A549 (cell line): ENCODE measurements at regions not wholly inside any gene's neighbourhood (a gene's known extent, or its start where the extent isn't known, plus 50 kb on each side); places are given as distances from the start of the nearest gene placed in this dataset.
A peak's percentile ranks its signal among the peaks of the same experiment; 100 is the strongest.

ENCODE experiments used
- ATAC-seq, 2 experiments: fragments of 200-7000 bp in 1 of 2; fragments of >200 bp in 1 of 2; cut with Nextera tagmentation in 1 of 2; cut with Tn5 transposase in 1 of 2; 3 replicates each; pipeline versions ENCODE4 v1.8.0 to v1.9.1; 2018 to 2020; ENCODE audit warnings: mild to moderate bottlenecking in 1 of 2, moderate library complexity in 1 of 2
- CTCF ChIA-PET: fragments of 300-600 bp; sonication (Branson Sonifier 250); formaldehyde crosslinking; extraction: SDS; loops from one replicate; lab custom pipeline; 2021; ENCODE audit warnings: antibody characterized with exemption, inconsistent platforms; lab: Yijun Ruan, JAX
- POLR2A ChIA-PET: fragments of 350-600 bp; formaldehyde crosslinking; extraction: SDS; loops from one replicate; lab custom pipeline; 2021; ENCODE audit warnings: antibody characterized with exemption, inconsistent platforms; lab: Yijun Ruan, JAX
- DNase-seq, 2 experiments: peaks; one replicate each; pipeline versions ENCODE4 v3.0.0 to v3.0.0-alpha.2; 2011 to 2016; ENCODE audit warnings: low read depth in 1 of 2, low spot score in 1 of 2
- FAIRE-seq: peaks from 2 replicates; lab custom pipeline; 2011; peaks lifted over from hg19 to GRCh38; lab: Jason Lieb, UNC
- H3K27ac ChIP-seq, 2 experiments: fragments of >200 bp; sonication (Bioruptor Twin); formaldehyde crosslinking; 3 replicates each; pipeline ENCODE4 v1.5.1; 2016 to 2017
- H3K4me1 ChIP-seq: fragments of >200 bp; sonication (Bioruptor Twin); formaldehyde crosslinking; 3 replicates; pipeline ENCODE4 v1.6.1; 2016
- H3K4me2 ChIP-seq: fragments of >200 bp; sonication (Bioruptor Twin); formaldehyde crosslinking; 3 replicates; pipeline ENCODE4 v1.6.1; 2016
- H3K4me3 ChIP-seq: fragments of >200 bp; sonication (Bioruptor Twin); formaldehyde crosslinking; 3 replicates; pipeline ENCODE4 v1.5.1; 2016
- H3K9me3 ChIP-seq: fragments of >200 bp; sonication (Bioruptor Twin); formaldehyde crosslinking; 3 replicates; pipeline ENCODE4 v1.6.1; 2016
- CBX2 ChIP-seq: fragments of 200-600 bp; sonication (generic); IDR thresholded peaks from 2 replicates; pipeline ENCODE4 v1.6.1; 2016; ENCODE audit warnings: low read depth, mild to moderate bottlenecking, borderline replicate concordance
- CTCF ChIP-seq: fragments of >200 bp; sonication (Bioruptor Twin); formaldehyde crosslinking; IDR thresholded peaks from 3 replicates; pipeline ENCODE4 v1.5.1; 2016
- EHF ChIP-seq: fragments of 250-450 bp; sonication (Bioruptor Pico); IDR thresholded peaks from 2 replicates; pipeline ENCODE4 v1.5.0; 2020; ENCODE audit warnings: mild to moderate bottlenecking
- FOSL2 ChIP-seq, 2 experiments: fragments of 450-650 bp in 1 of 2; fragments of >200 bp in 1 of 2; sonication (Bioruptor Twin) in 1 of 2; formaldehyde crosslinking; IDR thresholded peaks; 2 replicates each; pipeline versions ENCODE4 v1.5.0 to v1.6.1; 2016 to 2020; ENCODE audit warnings: mild to moderate bottlenecking in 1 of 2, moderate library complexity in 1 of 2
- HOXB5 ChIP-seq: fragments of 250-450 bp; sonication (Bioruptor Pico); IDR thresholded peaks from 2 replicates; pipeline ENCODE4 v1.5.0; 2020; ENCODE audit warnings: mild to moderate bottlenecking, moderate library complexity
- KDM5A ChIP-seq: fragments of 200-600 bp; sonication (generic); IDR thresholded peaks from 2 replicates; pipeline ENCODE4 v1.6.1; 2016; ENCODE audit warnings: antibody characterized with exemption, mild to moderate bottlenecking
- MAFK ChIP-seq: fragments of 450-650 bp; IDR thresholded peaks from 2 replicates; pipeline ENCODE4 v1.6.1; 2014; ENCODE audit not compliant: partially characterized antibody
- MYC ChIP-seq: IDR thresholded peaks from 2 replicates; pipeline ENCODE4 v1.6.1; 2012; ENCODE audit warnings: mild to moderate bottlenecking, inconsistent platforms, low read length, improper control_type of control experiment, borderline replicate concordance
- NPAS2 ChIP-seq: fragments of 250-450 bp; sonication (Bioruptor Pico); IDR thresholded peaks from 2 replicates; pipeline ENCODE4 v1.8.0; 2022; ENCODE audit warnings: mild to moderate bottlenecking, moderate library complexity, borderline replicate concordance
- PBX3 ChIP-seq: IDR thresholded peaks from 2 replicates; pipeline ENCODE4 v1.6.1; 2012
- PHF8 ChIP-seq: fragments of 200-600 bp; sonication (generic); IDR thresholded peaks from 2 replicates; pipeline ENCODE4 v1.6.1; 2016; ENCODE audit warnings: low read depth, mild to moderate bottlenecking, antibody characterized with exemption, moderate library complexity, borderline replicate concordance
- POLR2A ChIP-seq: IDR thresholded peaks from 2 replicates; pipeline ENCODE4 v1.6.1; 2012; ENCODE audit warnings: mild to moderate bottlenecking, low read length
- POLR2AphosphoS2 ChIP-seq: conservative IDR thresholded peaks from 2 replicates; pipeline ENCODE4 v1.6.1; 2012; ENCODE audit warnings: low read length, improper control_type of control experiment, inconsistent platforms
- RAD21 ChIP-seq, 2 experiments: fragments of >200 bp in 1 of 2; sonication (Bioruptor Twin) in 1 of 2; formaldehyde crosslinking in 1 of 2; IDR thresholded peaks in 1 of 2; conservative IDR thresholded peaks in 1 of 2; 2 replicates in 1 of 2; 3 replicates in 1 of 2; pipeline ENCODE4 v1.6.1; 2012 to 2018; ENCODE audit warnings: inconsistent platforms in 1 of 2
- RCOR1 ChIP-seq: fragments of 150-350 bp; IDR thresholded peaks from 2 replicates; pipeline ENCODE4 v1.6.1; 2014; ENCODE audit warnings: antibody characterized with exemption, low read length, low read depth
- SREBF2 ChIP-seq: fragments of 450-650 bp; IDR thresholded peaks from 2 replicates; pipeline ENCODE4 v1.6.1; 2014; ENCODE audit warnings: mild to moderate bottlenecking, moderate library complexity
- ZC3H11A ChIP-seq: fragments of 450-650 bp; IDR thresholded peaks from 2 replicates; pipeline ENCODE4 v1.6.1; 2014; ENCODE audit warnings: antibody characterized with exemption, mild to moderate bottlenecking
- ZNF302 ChIP-seq: fragments of 250-450 bp; sonication (Bioruptor Pico); IDR thresholded peaks from 2 replicates; pipeline ENCODE4 v1.9.0; 2021; ENCODE audit warnings: inconsistent platforms, mild to moderate bottlenecking, moderate library complexity
- ZSCAN20 ChIP-seq: fragments of 250-450 bp; sonication (Bioruptor Pico); IDR thresholded peaks from 2 replicates; pipeline ENCODE4 v1.8.0; 2022; ENCODE audit warnings: mild to moderate bottlenecking, moderate library complexity
- WGBS: methylation state at CpG from one replicate; pipeline ENCODE4 v1.1.6; 2017; ENCODE audit errors: missing lambda C conversion rate; 5-methylcytosine and 5-hydroxymethylcytosine counted together
- TF ChIP-seq, protein P1 (sequence below): IDR thresholded peaks from 2 replicates; pipeline ENCODE4 v1.6.1; 2012; ENCODE audit warnings: low read depth, borderline replicate concordance
- TF ChIP-seq, protein P2 (sequence below): fragments of >200 bp; sonication (Bioruptor Twin); formaldehyde crosslinking; IDR thresholded peaks from 2 replicates; pipeline ENCODE4 v1.6.1; 2016
- TF ChIP-seq, protein P3 (sequence below): fragments of 450-650 bp; IDR thresholded peaks from 2 replicates; pipeline ENCODE4 v1.6.1; 2014; ENCODE audit warnings: antibody characterized with exemption
- TF ChIP-seq, protein P4 (sequence below): fragments of >200 bp; sonication (Bioruptor Twin); formaldehyde crosslinking; IDR thresholded peaks from 3 replicates; pipeline ENCODE4 v1.6.1; 2016
- TF ChIP-seq, protein P5 (sequence below): fragments of 250-450 bp; sonication (Bioruptor Pico); IDR thresholded peaks from 2 replicates; pipeline ENCODE4 v1.5.0; 2021; ENCODE audit warnings: mild to moderate bottlenecking, moderate library complexity, borderline replicate concordance
- TF ChIP-seq, protein P6 (sequence below): fragments of 150-350 bp; IDR thresholded peaks from 2 replicates; pipeline ENCODE4 v1.6.1; 2014; ENCODE audit warnings: low read depth, mild to moderate bottlenecking, low read length

- TF ChIP-seq NPAS2 (CRISPR knock-in tag): no peak
- no peak for TF ChIP-seq ZSCAN20 (CRISPR knock-in tag)
- TF ChIP-seq POLR2A: no peak
- no peak for TF ChIP-seq FOSL2 (IDR thresholded peaks at IDR 0.05)
- no peak for TF ChIP-seq FOSL2 (CRISPR knock-in tag; IDR thresholded peaks at IDR 0.05)
- TF ChIP-seq, protein P1, sequence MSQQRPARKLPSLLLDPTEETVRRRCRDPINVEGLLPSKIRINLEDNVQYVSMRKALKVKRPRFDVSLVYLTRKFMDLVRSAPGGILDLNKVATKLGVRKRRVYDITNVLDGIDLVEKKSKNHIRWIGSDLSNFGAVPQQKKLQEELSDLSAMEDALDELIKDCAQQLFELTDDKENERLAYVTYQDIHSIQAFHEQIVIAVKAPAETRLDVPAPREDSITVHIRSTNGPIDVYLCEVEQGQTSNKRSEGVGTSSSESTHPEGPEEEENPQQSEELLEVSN: no peak
- no peak for TF ChIP-seq EHF (CRISPR knock-in tag)
- TF ChIP-seq SREBF2: no peak
- TF ChIP-seq, protein P2, sequence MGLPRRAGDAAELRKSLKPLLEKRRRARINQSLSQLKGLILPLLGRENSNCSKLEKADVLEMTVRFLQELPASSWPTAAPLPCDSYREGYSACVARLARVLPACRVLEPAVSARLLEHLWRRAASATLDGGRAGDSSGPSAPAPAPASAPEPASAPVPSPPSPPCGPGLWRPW: no peak
- TF ChIP-seq, protein P3, sequence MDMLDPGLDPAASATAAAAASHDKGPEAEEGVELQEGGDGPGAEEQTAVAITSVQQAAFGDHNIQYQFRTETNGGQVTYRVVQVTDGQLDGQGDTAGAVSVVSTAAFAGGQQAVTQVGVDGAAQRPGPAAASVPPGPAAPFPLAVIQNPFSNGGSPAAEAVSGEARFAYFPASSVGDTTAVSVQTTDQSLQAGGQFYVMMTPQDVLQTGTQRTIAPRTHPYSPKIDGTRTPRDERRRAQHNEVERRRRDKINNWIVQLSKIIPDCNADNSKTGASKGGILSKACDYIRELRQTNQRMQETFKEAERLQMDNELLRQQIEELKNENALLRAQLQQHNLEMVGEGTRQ: no peak
- TF ChIP-seq, protein P4, sequence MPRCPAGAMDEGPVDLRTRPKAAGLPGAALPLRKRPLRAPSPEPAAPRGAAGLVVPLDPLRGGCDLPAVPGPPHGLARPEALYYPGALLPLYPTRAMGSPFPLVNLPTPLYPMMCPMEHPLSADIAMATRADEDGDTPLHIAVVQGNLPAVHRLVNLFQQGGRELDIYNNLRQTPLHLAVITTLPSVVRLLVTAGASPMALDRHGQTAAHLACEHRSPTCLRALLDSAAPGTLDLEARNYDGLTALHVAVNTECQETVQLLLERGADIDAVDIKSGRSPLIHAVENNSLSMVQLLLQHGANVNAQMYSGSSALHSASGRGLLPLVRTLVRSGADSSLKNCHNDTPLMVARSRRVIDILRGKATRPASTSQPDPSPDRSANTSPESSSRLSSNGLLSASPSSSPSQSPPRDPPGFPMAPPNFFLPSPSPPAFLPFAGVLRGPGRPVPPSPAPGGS: no peak
- TF ChIP-seq ZC3H11A: no peak
- no peak for TF ChIP-seq MAFK
- no peak for TF ChIP-seq CTCF
- TF ChIP-seq MYC: no peak
- TF ChIP-seq HOXB5 (CRISPR knock-in tag): no peak
- no peak for TF ChIP-seq KDM5A
- Histone ChIP-seq H3K4me3 (no peak overlapping the region), H3K4me1 (no peaks in the 10 kb centered on the region), H3K4me2 (no peak overlapping the region), H3K27ac (no peak overlapping the region), H3K9me3 (no peaks in the 10 kb centered on the region)
- ChIA-PET POLR2A (no interaction called here), CTCF (interaction anchor here (1.0 to 1.2 kb wide), 2 partner anchors 12 to 32 kb away, joined by 3 read pairs; no protein-coding TSS in a partner anchor)
- no peak for DNase-seq
- no peak for FAIRE-seq
- 46% methylated on average over 2 of the region's 2 CpGs for WGBS
- ATAC-seq: no peak
Measured at GRCh38 chr17:65413390-65413789, 148.1 kb downstream of the AXIN2 start.

DNA sequence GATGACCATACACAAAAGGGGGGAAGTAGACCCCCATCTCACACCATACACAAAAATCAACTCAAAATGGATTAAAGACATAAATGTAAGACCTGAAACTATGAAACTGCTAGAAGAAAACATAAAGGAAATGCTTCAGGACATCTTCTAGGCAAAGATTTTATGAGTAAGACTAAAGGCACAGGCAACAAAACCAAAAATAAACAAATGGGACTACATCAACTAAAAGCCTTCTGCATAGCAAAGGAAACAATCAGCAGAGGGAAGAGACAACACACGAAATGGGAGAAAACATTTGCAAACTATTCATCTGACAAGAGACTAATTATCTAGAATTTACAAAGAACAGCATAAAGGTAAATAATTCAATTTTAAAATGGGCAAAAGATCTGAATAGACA, 152.1 kb downstream of the AXIN2 start:
- ChIA-PET CTCF (no interaction called here), POLR2A (no interaction called here)
- no peak for ATAC-seq
- FAIRE-seq: peak; percentile 56
- WGBS: 0% methylated on average over 1 of the region's 1 CpG
- H3K27ac ChIP-seq: no peak overlapping the region
- no peaks in the 10 kb centered on the region for H3K9me3 ChIP-seq
- DNase-seq: no peak
- H3K4me1 ChIP-seq: no peaks in the 10 kb centered on the region
- H3K4me3 ChIP-seq: no peak overlapping the region
- H3K4me2 ChIP-seq: no peak overlapping the region
- TF ChIP-seq PBX3 (no peak), NPAS2 (CRISPR knock-in tag) (no peak), MYC (no peak), RAD21 (conservative IDR thresholded peaks at IDR 0.05 in 1 of 2, IDR thresholded peaks at IDR 0.05 in 1 of 2) (no peak), KDM5A (no peak), PHF8 (no peak), RCOR1 (no peak), ZNF302 (CRISPR knock-in tag) (no peak), POLR2AphosphoS2 (no peak), CBX2 (no peak), POLR2A (no peak)
- TF ChIP-seq, protein P5, sequence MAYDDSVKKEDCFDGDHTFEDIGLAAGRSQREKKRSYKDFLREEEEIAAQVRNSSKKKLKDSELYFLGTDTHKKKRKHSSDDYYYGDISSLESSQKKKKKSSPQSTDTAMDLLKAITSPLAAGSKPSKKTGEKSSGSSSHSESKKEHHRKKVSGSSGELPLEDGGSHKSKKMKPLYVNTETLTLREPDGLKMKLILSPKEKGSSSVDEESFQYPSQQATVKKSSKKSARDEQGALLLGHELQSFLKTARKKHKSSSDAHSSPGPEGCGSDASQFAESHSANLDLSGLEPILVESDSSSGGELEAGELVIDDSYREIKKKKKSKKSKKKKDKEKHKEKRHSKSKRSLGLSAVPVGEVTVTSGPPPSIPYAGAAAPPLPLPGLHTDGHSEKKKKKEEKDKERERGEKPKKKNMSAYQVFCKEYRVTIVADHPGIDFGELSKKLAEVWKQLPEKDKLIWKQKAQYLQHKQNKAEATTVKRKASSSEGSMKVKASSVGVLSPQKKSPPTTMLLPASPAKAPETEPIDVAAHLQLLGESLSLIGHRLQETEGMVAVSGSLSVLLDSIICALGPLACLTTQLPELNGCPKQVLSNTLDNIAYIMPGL (CRISPR knock-in tag): no peak
- TF ChIP-seq, protein P6, sequence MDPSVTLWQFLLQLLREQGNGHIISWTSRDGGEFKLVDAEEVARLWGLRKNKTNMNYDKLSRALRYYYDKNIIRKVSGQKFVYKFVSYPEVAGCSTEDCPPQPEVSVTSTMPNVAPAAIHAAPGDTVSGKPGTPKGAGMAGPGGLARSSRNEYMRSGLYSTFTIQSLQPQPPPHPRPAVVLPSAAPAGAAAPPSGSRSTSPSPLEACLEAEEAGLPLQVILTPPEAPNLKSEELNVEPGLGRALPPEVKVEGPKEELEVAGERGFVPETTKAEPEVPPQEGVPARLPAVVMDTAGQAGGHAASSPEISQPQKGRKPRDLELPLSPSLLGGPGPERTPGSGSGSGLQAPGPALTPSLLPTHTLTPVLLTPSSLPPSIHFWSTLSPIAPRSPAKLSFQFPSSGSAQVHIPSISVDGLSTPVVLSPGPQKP: no peak
- TF ChIP-seq, protein P1: no peak
